Caco-2 (cell line): ENCODE measurements at regions not wholly inside any gene's neighbourhood (a gene's known extent, or its start where the extent isn't known, plus 50 kb on each side); places are given as distances from the start of the nearest gene placed in this dataset.

ENCODE experiments used
- BruUV-seq: library from RNA; stranded (reverse); fragments of 400-500 nt; replicated peaks from 2 replicates; lab custom pipeline; 2021; lab: Mats Ljungman, UMichigan
- CTCF ChIA-PET: fragments of 300-600 bp; sonication (Branson Sonifier 250); formaldehyde crosslinking; loops from one replicate; lab custom pipeline; 2022; ENCODE audit warnings: antibody characterized with exemption; lab: Charles Lee
- POLR2A ChIA-PET: fragments of 300-600 bp; sonication (Branson Sonifier 250); formaldehyde crosslinking; loops from one replicate; lab custom pipeline; 2022; ENCODE audit warnings: antibody characterized with exemption; lab: Charles Lee
- DNase-seq, 2 experiments: peaks; one replicate each; pipeline versions ENCODE4 v3.0.0 to v3.0.0-alpha.2; 2020 to 2022
- H3K27me3 ChIP-seq: replicated peaks from 2 replicates; pipeline ENCODE4 v1.6.0; 2011; ENCODE audit warnings: low read length; ENCODE audit not compliant: control insufficient read depth, insufficient read depth
- H3K36me3 ChIP-seq: 2 replicates; pipeline ENCODE4 v1.5.1; 2011; ENCODE audit warnings: low read length; ENCODE audit not compliant: control insufficient read depth, insufficient read depth
- H3K4me1 ChIP-seq: fragments of 250-450 bp; sonication (Bioruptor Pico); 2 replicates; pipeline ENCODE4 v1.5.1; 2020; ENCODE audit warnings: mild to moderate bottlenecking
- H3K4me3 ChIP-seq: 2 replicates; pipeline ENCODE4 v1.5.1; 2011; ENCODE audit warnings: low read depth, mild to moderate bottlenecking, control low read depth, low read length
- H3K9me3 ChIP-seq: fragments of 250-450 bp; sonication (Bioruptor Pico); 2 replicates; pipeline ENCODE4 v1.5.1; 2020; ENCODE audit warnings: mild to moderate bottlenecking, moderate library complexity
- H3K27ac Mint-ChIP-seq: one replicate; pipeline ENCODE4 v1.8.0; 2022; ENCODE audit warnings: mixed read lengths; ENCODE audit not compliant: unreplicated experiment
- H3K27me3 Mint-ChIP-seq: one replicate; pipeline ENCODE4 v1.8.0; 2022; ENCODE audit warnings: mixed read lengths; ENCODE audit not compliant: insufficient read depth, unreplicated experiment
- H3K36me3 Mint-ChIP-seq: one replicate; pipeline ENCODE4 v1.8.0; 2022; ENCODE audit warnings: mild to moderate bottlenecking, mixed read lengths; ENCODE audit not compliant: insufficient read depth, unreplicated experiment
- H3K4me1 Mint-ChIP-seq: one replicate; pipeline ENCODE4 v1.8.0; 2022; ENCODE audit warnings: low read depth, mixed read lengths; ENCODE audit not compliant: unreplicated experiment
- H3K4me3 Mint-ChIP-seq: one replicate; pipeline ENCODE4 v1.8.0; 2022; ENCODE audit warnings: mild to moderate bottlenecking, moderate library complexity, mixed read lengths; ENCODE audit not compliant: unreplicated experiment
- H3K9me3 Mint-ChIP-seq: one replicate; pipeline ENCODE4 v1.8.0; 2022; ENCODE audit warnings: mixed read lengths; ENCODE audit not compliant: unreplicated experiment
- CTCF ChIP-seq, 2 experiments: fragments of 200-600 bp in 1 of 2; IDR thresholded peaks; 1 replicate in 1 of 2; 2 replicates in 1 of 2; pipeline versions ENCODE4 v1.5.1 to v1.8.0; 2011 to 2022; ENCODE audit warnings: antibody characterized with exemption in 1 of 2, control low read depth in 1 of 2, inconsistent platforms in 1 of 2, low read depth in 1 of 2, low read length in 1 of 2, mild to moderate bottlenecking in 1 of 2, moderate library complexity in 1 of 2; ENCODE audit not compliant: insufficient read depth in 1 of 2, severe bottlenecking in 1 of 2, unreplicated experiment in 1 of 2
- intact Hi-C: fragments of 100-400 bp; cut with micrococcal nuclease; formaldehyde crosslinking; loops from one replicate; pipeline ENCODE4 v1.10.0; 2022; ENCODE audit not compliant: unreplicated experiment

- Mint-ChIP-seq H3K9me3 (no peaks in the 10 kb centered on the region), H3K27ac (peak overlapping the region; percentile 86), H3K36me3 (peaks cover 6% of the 10 kb centered on the region), H3K27me3 (no peaks in the 10 kb centered on the region), H3K4me1 (peaks cover 54% of the 10 kb centered on the region), H3K4me3 (peak overlapping the region; percentile 64)
- BruUV-seq, result no TSS peak
- no peak overlapping the region for H3K4me3 ChIP-seq
- POLR2A ChIA-PET, result interaction anchor here (1.5 to 3.4 kb wide), 2 partner anchors 114 to 232 kb away, joined by 12 to 63 read pairs; partner anchors contain the start of gene IRF2BP2
- CTCF ChIA-PET, result interaction anchor here (1.1 kb wide), 1 partner anchor 9 kb away, joined by 3 read pairs; no protein-coding TSS in a partner anchor
- no peaks in the 10 kb centered on the region for H3K36me3 ChIP-seq
- TF ChIP-seq CTCF (IDR thresholded peaks at IDR 0.05; ENCODE audit: insufficient read depth in 1 of 2, low read depth in 1 of 2, low read length in 1 of 2, severe bottlenecking in 1 of 2, unreplicated experiment in 1 of 2), result no peak
- intact Hi-C loops, result loop anchor here (2.0 kb wide), 2 partner anchors 49 to 227 kb away; no protein-coding TSS in a partner anchor
- H3K27me3 ChIP-seq, result no peaks in the 10 kb centered on the region
- peaks cover 83% of the 10 kb centered on the region for H3K4me1 ChIP-seq
- H3K9me3 ChIP-seq, result no peaks in the 10 kb centered on the region
- DNase-seq, result no peak
Measured at GRCh38 chr1:234725177-234726132, 115.5 kb upstream of the IRF2BP2 start.

- BruUV-seq, result TSS peak; percentile 89
- CTCF ChIA-PET, result interaction anchor here (0.5 to 1.2 kb wide), 16 partner anchors 8 to 1486 kb away, joined by 3 to 7 read pairs (median 3); no protein-coding TSS in a partner anchor
Measured at GRCh38 chr1:234724516-234725176, 114.7 kb upstream of the IRF2BP2 start.

More at GRCh38 chr1:234724516-234725176, 114.7 kb upstream of the IRF2BP2 start:
- Mint-ChIP-seq H3K9me3 (no peaks in the 10 kb centered on the region), H3K4me3 (peak overlapping the region; percentile 64), H3K4me1 (peaks cover 54% of the 10 kb centered on the region), H3K27ac (peak overlapping the region; percentile 86), H3K27me3 (no peaks in the 10 kb centered on the region), H3K36me3 (peaks cover 6% of the 10 kb centered on the region)
- intact Hi-C loops, result loop anchor here (1.0 to 5.0 kb wide), 13 partner anchors 27 to 360 kb away; no protein-coding TSS in a partner anchor
- Histone ChIP-seq H3K9me3 (no peaks in the 10 kb centered on the region), H3K4me3 (no peak overlapping the region), H3K36me3 (no peaks in the 10 kb centered on the region), H3K27me3 (no peaks in the 10 kb centered on the region), H3K4me1 (peaks cover 83% of the 10 kb centered on the region)
- peak; percentile 51 to 53 for DNase-seq
- POLR2A ChIA-PET, result interaction anchor here (0.5 to 3.4 kb wide), 26 partner anchors 8 to 792 kb away, joined by 3 to 63 read pairs (median 4); partner anchors contain the start of gene IRF2BP2
- no peak for TF ChIP-seq CTCF (IDR thresholded peaks at IDR 0.05; ENCODE audit: insufficient read depth in 1 of 2, low read depth in 1 of 2, low read length in 1 of 2, severe bottlenecking in 1 of 2, unreplicated experiment in 1 of 2)
